Trophoblast cell (in vitro differentiated cells and primary cell): ENCODE measurements at regions not wholly inside any gene's neighbourhood (a gene's known extent, or its start where the extent isn't known, plus 50 kb on each side); places are given as distances from the start of the nearest gene placed in this dataset.

Experiments
- DNase-seq, 2 donors: peaks; one replicate each; pipeline ENCODE4 v3.0.0-alpha.2; 2016
- H2AFZ ChIP-seq: 2 replicates; pipeline ENCODE4 v1.6.1; 2013; ENCODE audit warnings: low read length, moderate library complexity, mild to moderate bottlenecking; ENCODE audit not compliant: insufficient read depth, poor library complexity
- H2AK5ac ChIP-seq: 2 replicates; pipeline ENCODE4 v1.6.1; 2013; ENCODE audit warnings: mild to moderate bottlenecking, low read length
- H2BK120ac ChIP-seq: 2 replicates; pipeline ENCODE4 v1.6.1; 2013; ENCODE audit warnings: low read length, mild to moderate bottlenecking, moderate library complexity; ENCODE audit not compliant: insufficient read depth, poor library complexity
- H2BK12ac ChIP-seq: 2 replicates; pipeline ENCODE4 v1.6.1; 2013; ENCODE audit warnings: mild to moderate bottlenecking, low read length, moderate library complexity
- H2BK5ac ChIP-seq: 2 replicates; pipeline ENCODE4 v1.6.1; 2013; ENCODE audit warnings: low read length, low read depth, moderate library complexity, mild to moderate bottlenecking; ENCODE audit not compliant: poor library complexity
- H3K14ac ChIP-seq: 2 replicates; pipeline ENCODE4 v1.6.1; 2013; ENCODE audit warnings: mild to moderate bottlenecking, low read length
- H3K18ac ChIP-seq: 2 replicates; pipeline ENCODE4 v1.6.1; 2013; ENCODE audit warnings: mild to moderate bottlenecking, low read length
- H3K23ac ChIP-seq: 2 replicates; pipeline ENCODE4 v1.6.1; 2013; ENCODE audit warnings: low read length
- H3K27ac ChIP-seq: 2 replicates; pipeline ENCODE4 v1.5.1; 2013; ENCODE audit warnings: low read depth, mild to moderate bottlenecking, inconsistent platforms, low read length, moderate library complexity
- H3K27me3 ChIP-seq: 2 replicates; pipeline ENCODE4 v1.6.1; 2013; ENCODE audit warnings: inconsistent platforms, mild to moderate bottlenecking, low read length, moderate library complexity; ENCODE audit not compliant: insufficient read depth
- H3K36me3 ChIP-seq, 2 experiments: 1 replicate in 1 of 2; 2 replicates in 1 of 2; pipeline ENCODE4 v1.6.1; 2013; ENCODE audit warnings: low read length in 2 of 2, mild to moderate bottlenecking in 2 of 2, moderate library complexity in 1 of 2; ENCODE audit not compliant: insufficient read depth in 2 of 2, control insufficient read depth in 1 of 2
- H3K4ac ChIP-seq: 2 replicates; pipeline ENCODE4 v1.6.1; 2013; ENCODE audit warnings: low read depth, mild to moderate bottlenecking, low read length, moderate library complexity
- H3K4me1 ChIP-seq, 2 experiments: 1 replicate in 1 of 2; 2 replicates in 1 of 2; pipeline ENCODE4 v1.6.1; 2013; ENCODE audit warnings: low read length in 2 of 2, mild to moderate bottlenecking in 2 of 2, moderate library complexity in 1 of 2; ENCODE audit not compliant: insufficient read depth in 2 of 2, control insufficient read depth in 1 of 2
- H3K4me2 ChIP-seq: 2 replicates; pipeline ENCODE4 v1.6.1; 2013; ENCODE audit warnings: inconsistent platforms, mild to moderate bottlenecking, low read length, moderate library complexity
- H3K4me3 ChIP-seq: 2 replicates; pipeline ENCODE4 v1.5.1; 2013; ENCODE audit warnings: mild to moderate bottlenecking, low read depth, low read length, inconsistent platforms
- H3K79me1 ChIP-seq: one replicate; pipeline ENCODE4 v1.6.1; 2013; ENCODE audit warnings: low read length
- H3K79me2 ChIP-seq: 2 replicates; pipeline ENCODE4 v1.6.1; 2013; ENCODE audit warnings: low read length, mild to moderate bottlenecking; ENCODE audit not compliant: control insufficient read depth, insufficient read depth, poor library complexity
- H3K9ac ChIP-seq: 2 replicates; pipeline ENCODE4 v1.6.1; 2013; ENCODE audit warnings: mild to moderate bottlenecking, low read length
- H3K9me3 ChIP-seq: 2 replicates; pipeline ENCODE4 v1.6.1; 2013; ENCODE audit warnings: low read depth, mild to moderate bottlenecking, control low read depth, inconsistent platforms, low read length; ENCODE audit not compliant: insufficient read depth
- H4K12ac ChIP-seq: 2 replicates; pipeline ENCODE4 v1.6.1; 2013; ENCODE audit warnings: low read depth, mild to moderate bottlenecking, low read length, moderate library complexity
- H4K8ac ChIP-seq: 2 replicates; pipeline ENCODE4 v1.6.1; 2013; ENCODE audit warnings: low read depth, mild to moderate bottlenecking, low read length, moderate library complexity
- H4K91ac ChIP-seq: one replicate; pipeline ENCODE4 v1.6.1; 2013; ENCODE audit warnings: low read depth, mild to moderate bottlenecking, low read length, moderate library complexity
- WGBS: extraction: QIAGEN DNeasy Blood & Tissue Kit; methylation state at CpG from one replicate; pipeline ENCODE4 v1.1.7; 2013; ENCODE audit warnings: missing lambda C conversion rate; ENCODE audit not compliant: insufficient read length, insufficient coverage; ENCODE audit errors: extremely low coverage; 5-methylcytosine and 5-hydroxymethylcytosine counted together

GRCh38 chr13:107078229-107078765, 510.4 kb upstream of the ARGLU1 start:
- no peaks in the 10 kb centered on the region for H3K9me3 ChIP-seq
- H4K8ac ChIP-seq, result no peak overlapping the region
- no peak overlapping the region for H3K14ac ChIP-seq
- no peak overlapping the region for H3K27ac ChIP-seq
- no peak overlapping the region for H2AK5ac ChIP-seq
- H2AFZ ChIP-seq, result no peak overlapping the region
- H2BK12ac ChIP-seq, result no peak overlapping the region
- H3K79me2 ChIP-seq, result no peaks in the 10 kb centered on the region
- H2BK5ac ChIP-seq, result no peak overlapping the region
- no peak overlapping the region for H3K4me2 ChIP-seq
- no peak overlapping the region for H4K91ac ChIP-seq
- no peak overlapping the region for H3K4ac ChIP-seq
- WGBS, result no CpG with 5 or more reads among the region's 6 CpGs
- no peak overlapping the region for H3K9ac ChIP-seq
- no peaks in the 10 kb centered on the region for H3K4me1 ChIP-seq
- no peaks in the 10 kb centered on the region for H3K27me3 ChIP-seq
- H3K23ac ChIP-seq, result no peak overlapping the region
- H4K12ac ChIP-seq, result no peak overlapping the region
- no peak overlapping the region for H3K18ac ChIP-seq
- peaks cover 0 to 1% of the 10 kb centered on the region in 2 experiments for H3K36me3 ChIP-seq
- H2BK120ac ChIP-seq, result no peak overlapping the region
- no peak overlapping the region for H3K4me3 ChIP-seq
- H3K79me1 ChIP-seq, result no peaks in the 10 kb centered on the region
- peak in 1 of 2 donors; percentile 13 for DNase-seq

GRCh38 chr13:107076801-107077200, 508.9 kb upstream of the ARGLU1 start:
- Histone ChIP-seq H3K4me2 (no peak overlapping the region), H3K27me3 (no peaks in the 10 kb centered on the region), H2BK5ac (no peak overlapping the region), H3K27ac (no peak overlapping the region), H3K79me1 (no peaks in the 10 kb centered on the region), H3K9me3 (no peaks in the 10 kb centered on the region), H2BK120ac (no peak overlapping the region), H4K12ac (no peak overlapping the region), H3K79me2 (no peaks in the 10 kb centered on the region), H2AFZ (no peak overlapping the region), H2AK5ac (no peak overlapping the region), H2BK12ac (no peak overlapping the region), H3K4me1 (no peaks in the 10 kb centered on the region), H3K23ac (no peak overlapping the region), H4K91ac (no peak overlapping the region), H3K18ac (no peak overlapping the region), H3K36me3 (peaks cover 0 to 1% of the 10 kb centered on the region in 2 experiments), H3K9ac (no peak overlapping the region), H3K14ac (no peak overlapping the region), H4K8ac (no peak overlapping the region), H3K4me3 (no peak overlapping the region), H3K4ac (no peak overlapping the region)
- DNase-seq, result no peak
- WGBS, result no CpG with 5 or more reads among the region's 3 CpGs

- Histone ChIP-seq H3K36me3 (peaks cover 0 to 1% of the 10 kb centered on the region in 2 experiments), H4K91ac (no peak overlapping the region), H3K23ac (no peak overlapping the region), H3K4ac (no peak overlapping the region), H3K18ac (no peak overlapping the region), H3K4me2 (no peak overlapping the region), H2BK12ac (no peak overlapping the region), H3K4me3 (no peak overlapping the region), H3K14ac (no peak overlapping the region), H3K4me1 (no peaks in the 10 kb centered on the region), H4K8ac (no peak overlapping the region), H2BK5ac (no peak overlapping the region), H3K9ac (no peak overlapping the region), H3K27ac (no peak overlapping the region), H2AK5ac (no peak overlapping the region), H3K9me3 (no peaks in the 10 kb centered on the region), H3K79me1 (no peaks in the 10 kb centered on the region), H4K12ac (no peak overlapping the region), H3K79me2 (no peaks in the 10 kb centered on the region), H2AFZ (no peak overlapping the region), H3K27me3 (no peaks in the 10 kb centered on the region), H2BK120ac (no peak overlapping the region)
- WGBS, result no CpG with 5 or more reads among the region's 6 CpGs
- DNase-seq, result no peak
Observed at GRCh38 chr13:107075576-107075975, 507.6 kb upstream of the ARGLU1 start.

GRCh38 chr13:107070792-107071191, 502.9 kb upstream of the ARGLU1 start:
- H3K4me3 ChIP-seq, result no peak overlapping the region
- no peak overlapping the region for H3K27ac ChIP-seq
- WGBS, result no CpG with 5 or more reads among the region's 5 CpGs
- no peak overlapping the region for H3K14ac ChIP-seq
- no peak overlapping the region for H4K91ac ChIP-seq
- H3K4me2 ChIP-seq, result no peak overlapping the region
- H3K79me2 ChIP-seq, result no peaks in the 10 kb centered on the region
- H3K18ac ChIP-seq, result no peak overlapping the region
- no peak overlapping the region for H2BK120ac ChIP-seq
- no peak for DNase-seq
- H3K4me1 ChIP-seq, result no peaks in the 10 kb centered on the region
- H2AFZ ChIP-seq, result no peak overlapping the region
- H3K9me3 ChIP-seq, result no peaks in the 10 kb centered on the region
- H3K4ac ChIP-seq, result no peak overlapping the region
- H3K79me1 ChIP-seq, result no peaks in the 10 kb centered on the region
- no peak overlapping the region for H2AK5ac ChIP-seq
- no peak overlapping the region for H3K9ac ChIP-seq
- H4K12ac ChIP-seq, result no peak overlapping the region
- H3K27me3 ChIP-seq, result no peaks in the 10 kb centered on the region
- H2BK12ac ChIP-seq, result no peak overlapping the region
- no peak overlapping the region for H4K8ac ChIP-seq
- no peak overlapping the region for H2BK5ac ChIP-seq
- H3K23ac ChIP-seq, result no peak overlapping the region
- H3K36me3 ChIP-seq, result peaks cover 0 to 1% of the 10 kb centered on the region in 2 experiments
